HCT116 (cell line): ENCODE measurements at regions not wholly inside any gene's neighbourhood (a gene's known extent, or its start where the extent isn't known, plus 50 kb on each side); places are given as distances from the start of the nearest gene placed in this dataset.

Experiments used
- ATAC-seq: fragments of 200-7000 bp; cut with Tn5 transposase; 2 replicates; pipeline ENCODE4 v1.9.1; 2020; ENCODE audit warnings: mild to moderate bottlenecking, moderate library complexity
- BruUV-seq: library from RNA; stranded (reverse); fragments of 400-500 nt; replicated peaks from 2 replicates; lab custom pipeline; 2021; lab: Mats Ljungman, UMichigan
- CTCF ChIA-PET: fragments of 300-600 bp; sonication (Branson Sonifier 250); formaldehyde crosslinking; loops from one replicate; lab custom pipeline; 2021; ENCODE audit warnings: antibody characterized with exemption; lab: Charles Lee
- POLR2A ChIA-PET: fragments of 300-600, 350-600 bp; sonication (Branson Sonifier 250); formaldehyde crosslinking; loops from one replicate; lab custom pipeline; 2021; ENCODE audit warnings: antibody characterized with exemption; lab: Charles Lee
- RAD21 ChIA-PET, 2 experiments: fragments of 300-600 bp; sonication (Branson Sonifier 250); formaldehyde crosslinking; loops; one replicate each; lab custom pipeline; 2023; ENCODE audit warnings: low total read pairs in 2 of 2; ENCODE audit not compliant: uncharacterized antibody in 2 of 2, unreplicated experiment in 2 of 2, low non-redundant PET in 1 of 2; lab: Charles Lee
- DNase-seq: peaks from one replicate; pipeline ENCODE4 v3.0.0-alpha.2; 2010; ENCODE audit warnings: low read depth, low spot score
- H2AFZ ChIP-seq: fragments of 200-600 bp; shearing (Covaris generic), sonication (generic); 2 replicates; pipeline ENCODE4 v1.6.1; 2017; ENCODE audit warnings: low read depth, mixed run types, mixed read lengths, antibody characterized with exemption, low read length; ENCODE audit not compliant: poor library complexity, severe bottlenecking
- H3K27ac ChIP-seq: 2 replicates; pipeline ENCODE4 v1.5.1; 2012; ENCODE audit warnings: low read depth, low read length
- H3K27me3 ChIP-seq: fragments of 200-600 bp; sonication (generic); 2 replicates; pipeline ENCODE4 v1.6.1; 2016; ENCODE audit warnings: mixed run types, low read length, mixed read lengths; ENCODE audit not compliant: insufficient read depth
- H3K36me3 ChIP-seq, 2 experiments: fragments of 200-500 bp in 1 of 2; fragments of 200-600 bp in 1 of 2; sonication (Bioruptor generic) in 1 of 2; sonication (generic) in 1 of 2; 2 replicates each; pipeline versions ENCODE4 v1.5.1 to v1.6.1; 2014 to 2016; ENCODE audit warnings: low read length in 2 of 2, inconsistent platforms in 1 of 2, mixed read lengths in 1 of 2, mixed run types in 1 of 2; ENCODE audit not compliant: insufficient read depth in 2 of 2, control insufficient read depth in 1 of 2
- H3K4me1 ChIP-seq, 2 experiments: fragments of 200-600 bp in 1 of 2; sonication (generic) in 1 of 2; 2 replicates each; pipeline versions ENCODE4 v1.5.1 to v1.6.1; 2012 to 2017; ENCODE audit warnings: low read length in 2 of 2, inconsistent platforms in 1 of 2, mild to moderate bottlenecking in 1 of 2, mixed read lengths in 1 of 2, mixed run types in 1 of 2, moderate library complexity in 1 of 2; ENCODE audit not compliant: insufficient read depth in 2 of 2, control insufficient read depth in 1 of 2
- H3K4me2 ChIP-seq: fragments of 200-600 bp; sonication (generic); 2 replicates; pipeline ENCODE4 v1.6.1; 2017; ENCODE audit warnings: mixed run types, low read length, mixed read lengths
- H3K4me3 ChIP-seq, 2 experiments: fragments of 200-600 bp in 1 of 2; sonication (generic) in 1 of 2; replicated peaks in 1 of 2; 2 replicates each; pipeline ENCODE4 v1.5.1; 2011 to 2016; ENCODE audit warnings: low read length in 2 of 2, control low read depth in 1 of 2, low read depth in 1 of 2, mild to moderate bottlenecking in 1 of 2, mixed read lengths in 1 of 2, mixed run types in 1 of 2
- H3K79me2 ChIP-seq: fragments of 200-600 bp; sonication (generic); 2 replicates; pipeline ENCODE4 v1.6.1; 2017; ENCODE audit warnings: mild to moderate bottlenecking, mixed run types, low read length, moderate library complexity, mixed read lengths; ENCODE audit not compliant: insufficient read depth
- H3K9ac ChIP-seq: fragments of 200-600 bp; sonication (generic); 2 replicates; pipeline ENCODE4 v1.6.1; 2016; ENCODE audit warnings: low read length, mixed read lengths
- H3K9me2 ChIP-seq: fragments of 200-600 bp; sonication (generic), shearing (Covaris generic); 2 replicates; pipeline ENCODE4 v1.6.1; 2017; ENCODE audit warnings: mixed run types, mild to moderate bottlenecking, moderate library complexity; ENCODE audit not compliant: insufficient read depth
- H3K9me3 ChIP-seq, 2 experiments: fragments of 200-500 bp in 1 of 2; fragments of 200-600 bp in 1 of 2; sonication (Bioruptor generic) in 1 of 2; sonication (generic) in 1 of 2; 2 replicates each; pipeline ENCODE4 v1.6.1; 2014 to 2017; ENCODE audit warnings: low read length in 2 of 2, mixed read lengths in 2 of 2, inconsistent platforms in 1 of 2, low read depth in 1 of 2, mild to moderate bottlenecking in 1 of 2, mixed run types in 1 of 2, moderate library complexity in 1 of 2; ENCODE audit not compliant: control insufficient read depth in 1 of 2, insufficient read depth in 1 of 2
- H4K20me1 ChIP-seq: fragments of 200-600 bp; sonication (generic), shearing (Covaris generic); 2 replicates; pipeline ENCODE4 v1.6.1; 2017; ENCODE audit warnings: mixed run types, mild to moderate bottlenecking, moderate library complexity; ENCODE audit not compliant: insufficient read depth
- ATF3 ChIP-seq: IDR thresholded peaks from 2 replicates; pipeline ENCODE4 v1.6.1; 2012
- CBX3 ChIP-seq: IDR thresholded peaks from 2 replicates; pipeline ENCODE4 v1.6.1; 2012; ENCODE audit warnings: low read depth
- CEBPB ChIP-seq: IDR thresholded peaks from 2 replicates; pipeline ENCODE4 v1.6.1; 2012; ENCODE audit warnings: low read depth
- EGR1 ChIP-seq: IDR thresholded peaks from 2 replicates; pipeline ENCODE4 v1.6.1; 2012; ENCODE audit warnings: low read depth
- ELF1 ChIP-seq: IDR thresholded peaks from 2 replicates; pipeline ENCODE4 v1.6.1; 2012; ENCODE audit warnings: low read depth, borderline replicate concordance
- EZH2 ChIP-seq: fragments of 200-600 bp; sonication (generic); IDR thresholded peaks from 2 replicates; pipeline ENCODE4 v1.6.1; 2017; ENCODE audit warnings: antibody characterized with exemption, mixed run types
- EZH2phosphoT487 ChIP-seq: fragments of 200-600 bp; IDR thresholded peaks from 2 replicates; pipeline ENCODE4 v1.6.1; 2018; ENCODE audit warnings: antibody characterized with exemption, borderline replicate concordance
- JUND ChIP-seq: IDR thresholded peaks from 2 replicates; pipeline ENCODE4 v1.6.1; 2012
- MAX ChIP-seq: IDR thresholded peaks from 2 replicates; pipeline ENCODE4 v1.6.1; 2012
- POLR2A ChIP-seq: IDR thresholded peaks from 2 replicates; pipeline ENCODE4 v1.7.0; 2011; ENCODE audit warnings: borderline replicate concordance; ENCODE audit not compliant: insufficient read depth, insufficient read length; ENCODE audit errors: extremely low read depth
- POLR2AphosphoS5 ChIP-seq: IDR thresholded peaks from 2 replicates; pipeline ENCODE4 v1.6.1; 2011; ENCODE audit warnings: mild to moderate bottlenecking, low read depth, low read length, moderate library complexity
- RAD21 ChIP-seq: IDR thresholded peaks from 2 replicates; pipeline ENCODE4 v1.6.1; 2012; ENCODE audit warnings: low read depth, mild to moderate bottlenecking
- REST ChIP-seq: IDR thresholded peaks from 2 replicates; pipeline ENCODE4 v1.6.1; 2012; ENCODE audit warnings: low read depth
- SIN3A ChIP-seq: IDR thresholded peaks from 2 replicates; pipeline ENCODE4 v1.6.1; 2012; ENCODE audit warnings: low read depth
- SP1 ChIP-seq: IDR thresholded peaks from 2 replicates; pipeline ENCODE4 v1.6.1; 2012; ENCODE audit warnings: low read depth
- TCF7L2 ChIP-seq: IDR thresholded peaks from 2 replicates; pipeline ENCODE4 v1.7.0; 2011; ENCODE audit warnings: borderline replicate concordance, inconsistent platforms; ENCODE audit not compliant: insufficient read depth, insufficient read length; ENCODE audit errors: extremely low read depth
- YY1 ChIP-seq: IDR thresholded peaks from 2 replicates; pipeline ENCODE4 v1.6.1; 2011; ENCODE audit warnings: low read length, low read depth, moderate library complexity, mild to moderate bottlenecking; ENCODE audit not compliant: insufficient replicate concordance; ENCODE audit errors: extremely low read depth
- ZBTB33 ChIP-seq: IDR thresholded peaks from 2 replicates; pipeline ENCODE4 v1.6.1; 2011; ENCODE audit warnings: mild to moderate bottlenecking, low read length, moderate library complexity; ENCODE audit not compliant: insufficient replicate concordance; ENCODE audit errors: extremely low read depth
- ZFX ChIP-seq: fragments of 450-650 bp; IDR thresholded peaks from 2 replicates; pipeline ENCODE4 v1.6.1; 2017
- ZNF274 ChIP-seq: fragments of 200-500 bp; sonication (Bioruptor generic); IDR thresholded peaks from 2 replicates; pipeline ENCODE4 v1.6.1; 2014; ENCODE audit warnings: mild to moderate bottlenecking, low read depth, low read length, inconsistent platforms
- intact Hi-C: fragments of 100-400 bp; cut with micrococcal nuclease; formaldehyde crosslinking; loops from 2 replicates; pipeline ENCODE4 v1.10.0; 2022

GRCh38 chr1:55522982-55523381 is 307.8 kb upstream of the USP24 start:
- intact Hi-C loops = no loop called here
- RAD21 ChIA-PET = no interaction called here
- Histone ChIP-seq H3K79me2 (no peaks in the 10 kb centered on the region), H3K27ac (no peak overlapping the region), H3K4me3 (no peak overlapping the region), H3K9me2 (0 out of 2 replicates have a peak, but pooled peaks cover 2% of the 10 kb centered on the region), H2AFZ (no peak overlapping the region), H3K4me2 (no peak overlapping the region), H3K27me3 (no peaks in the 10 kb centered on the region), H3K9me3 (no peaks in the 10 kb centered on the region), H3K4me1 (no peaks in the 10 kb centered on the region), H3K36me3 (no peaks in the 10 kb centered on the region), H3K9ac (no peak overlapping the region), H4K20me1 (no peaks in the 10 kb centered on the region)
- POLR2A ChIA-PET = no interaction called here
- CTCF ChIA-PET = no interaction called here
- DNase-seq = no peak
- TF ChIP-seq ZFX (no peak), ELF1 (no peak), EZH2phosphoT487 (no peak), ZBTB33 (no peak), ZNF274 (no peak), ATF3 (no peak), POLR2AphosphoS5 (no peak), EGR1 (no peak), POLR2A (no peak), MAX (no peak), CBX3 (no peak), RAD21 (no peak), TCF7L2 (no peak), YY1 (no peak), SP1 (no peak), JUND (no peak), SIN3A (no peak), REST (no peak), CEBPB (no peak), EZH2 (no peak)
- ATAC-seq = no peak
- BruUV-seq = no TSS peak
